22Rv1 (cell line): ENCODE measurements at regions not wholly inside any gene's neighbourhood (a gene's known extent, or its start where the extent isn't known, plus 50 kb on each side); places are given as distances from the start of the nearest gene placed in this dataset.

Source experiments
- CTCF ChIP-seq: fragments of 450-650 bp; IDR thresholded peaks from 2 replicates; pipeline ENCODE4 v1.5.1; 2017; ENCODE audit warnings: mild to moderate bottlenecking
- ZFX ChIP-seq: fragments of 450-650 bp; IDR thresholded peaks from 2 replicates; pipeline ENCODE4 v1.6.1; 2017; ENCODE audit warnings: antibody characterized with exemption, borderline replicate concordance

GRCh38 chr17:79478051-79478461, 132.8 kb downstream of the RBFOX3 start:
- TF ChIP-seq CTCF (no peak), ZFX (no peak)
